Fibroblast of skin of left biceps (primary cell): ENCODE measurements at regions not wholly inside any gene's neighbourhood (a gene's known extent, or its start where the extent isn't known, plus 50 kb on each side); places are given as distances from the start of the nearest gene placed in this dataset.
"Not testable (repeated sequence)": the region's sequence is repeated elsewhere in the genome, so short reads cannot be mapped to it uniquely, and the experiment has no call there.

Source experiments
- DNase-seq, 2 experiments: peaks; one replicate each; pipeline ENCODE4 v3.0.0-alpha.2; 2013; ENCODE audit warnings: low read depth in 2 of 2

DNA sequence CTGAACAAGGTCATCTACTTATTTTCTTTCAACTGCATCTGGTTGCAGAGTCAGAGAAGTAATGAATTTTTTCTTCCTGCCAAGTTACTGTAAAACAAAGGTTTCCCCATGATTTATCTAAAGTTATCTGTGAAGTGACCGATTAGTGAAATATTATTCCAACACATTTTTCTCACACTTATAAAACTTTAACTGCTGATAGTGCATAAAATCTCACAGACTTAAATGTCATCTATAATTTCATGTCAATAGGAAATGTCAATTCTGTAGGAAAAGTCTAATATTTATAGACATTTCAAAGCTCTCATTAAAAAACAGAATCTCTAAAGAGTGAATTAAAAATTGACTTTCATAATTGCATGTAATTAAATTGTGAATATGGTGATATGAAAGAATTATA lies 397.2 kb downstream of the SLITRK1 start:
- DNase-seq = no peak

DNA sequence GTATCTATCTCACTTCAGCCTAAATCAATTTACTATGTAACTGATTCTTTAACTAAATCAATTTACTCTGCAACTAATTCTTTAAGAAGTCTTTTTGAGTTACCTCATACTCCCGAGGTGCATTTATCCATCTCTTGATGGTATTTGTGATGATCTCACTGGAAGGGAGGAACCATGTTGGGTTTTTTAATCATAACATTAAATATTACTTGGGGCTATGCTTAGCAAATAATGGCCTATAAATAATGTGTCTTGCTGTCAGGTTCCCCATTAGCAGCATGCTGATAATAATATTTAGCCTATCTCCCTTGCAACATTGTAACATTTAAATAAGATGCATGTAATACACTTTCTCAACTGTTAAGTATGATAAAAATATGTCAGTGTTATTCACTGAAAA lies 411.3 kb downstream of the SLITRK1 start:
- no peak for DNase-seq

DNA sequence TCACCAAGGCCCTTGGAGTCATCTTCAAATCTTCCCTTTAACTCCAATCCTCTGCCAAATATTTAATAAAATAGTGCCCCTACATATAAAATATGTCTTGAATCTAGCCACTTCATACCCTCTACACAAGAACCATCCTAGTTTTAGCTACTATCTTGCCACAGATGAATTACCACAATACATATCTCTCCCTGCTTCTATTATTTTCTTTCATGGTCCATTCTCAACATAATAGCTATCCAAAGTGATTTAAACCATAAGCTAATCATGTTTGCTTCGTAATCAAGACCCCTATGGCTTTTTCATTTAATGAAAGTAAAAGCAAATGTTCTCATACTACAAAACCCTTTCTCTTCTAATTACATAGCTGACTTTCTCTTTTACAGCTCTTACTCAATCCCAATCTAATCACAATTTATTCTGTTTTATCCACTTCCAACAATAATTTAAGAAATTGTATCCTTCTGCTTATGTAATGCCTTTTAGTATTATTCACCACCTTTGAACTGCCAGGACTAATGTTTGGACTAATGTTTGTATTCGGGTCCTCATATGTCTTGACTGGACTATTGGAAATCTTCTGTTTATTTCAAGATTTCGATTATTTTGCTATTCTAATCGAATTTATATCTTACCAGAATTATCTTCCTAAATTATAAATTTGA lies 412.0 kb downstream of the SLITRK1 start:
- DNase-seq = no peak

DNA sequence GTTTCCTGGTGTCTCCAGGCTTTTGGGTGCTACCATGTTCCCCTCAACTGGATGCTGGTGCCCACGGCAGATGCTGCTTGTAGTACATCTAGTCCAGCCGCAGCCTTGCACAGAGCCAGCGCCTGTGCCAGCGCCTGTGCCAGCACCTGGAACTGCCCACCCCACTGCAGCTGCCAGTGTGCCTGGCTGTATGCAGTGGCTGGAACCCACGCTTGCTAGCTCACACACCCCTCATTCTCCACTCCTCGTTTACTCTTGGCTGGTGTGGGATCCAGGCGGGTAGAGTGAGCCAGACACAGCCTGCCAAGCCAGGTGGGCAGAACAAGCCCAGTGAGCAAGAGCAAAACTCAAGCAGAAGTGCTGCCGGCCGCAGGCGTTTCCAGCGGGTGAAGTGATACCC lies 428.6 kb downstream of the SLITRK1 start:
- DNase-seq = no peak

DNA sequence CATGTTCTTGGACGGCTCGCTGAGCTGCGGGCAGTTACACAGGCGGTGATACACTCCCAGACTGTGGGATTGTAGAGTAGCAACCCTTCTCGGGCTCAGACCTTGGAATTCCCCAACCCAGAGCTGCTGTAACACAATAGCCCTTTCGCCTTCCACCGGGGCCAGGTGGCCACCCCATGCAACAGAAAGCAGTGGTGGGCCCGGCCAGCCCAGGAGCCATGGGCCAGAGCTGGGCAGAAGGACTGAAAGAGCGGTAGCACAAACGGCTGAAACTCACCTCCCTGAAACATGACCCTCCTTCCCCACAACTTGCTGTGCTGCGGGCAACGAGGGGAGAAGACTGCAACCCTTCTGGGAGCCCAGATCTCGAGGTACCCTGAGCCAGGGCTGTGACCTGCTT lies 429.0 kb downstream of the SLITRK1 start:
- no peak for DNase-seq

DNA sequence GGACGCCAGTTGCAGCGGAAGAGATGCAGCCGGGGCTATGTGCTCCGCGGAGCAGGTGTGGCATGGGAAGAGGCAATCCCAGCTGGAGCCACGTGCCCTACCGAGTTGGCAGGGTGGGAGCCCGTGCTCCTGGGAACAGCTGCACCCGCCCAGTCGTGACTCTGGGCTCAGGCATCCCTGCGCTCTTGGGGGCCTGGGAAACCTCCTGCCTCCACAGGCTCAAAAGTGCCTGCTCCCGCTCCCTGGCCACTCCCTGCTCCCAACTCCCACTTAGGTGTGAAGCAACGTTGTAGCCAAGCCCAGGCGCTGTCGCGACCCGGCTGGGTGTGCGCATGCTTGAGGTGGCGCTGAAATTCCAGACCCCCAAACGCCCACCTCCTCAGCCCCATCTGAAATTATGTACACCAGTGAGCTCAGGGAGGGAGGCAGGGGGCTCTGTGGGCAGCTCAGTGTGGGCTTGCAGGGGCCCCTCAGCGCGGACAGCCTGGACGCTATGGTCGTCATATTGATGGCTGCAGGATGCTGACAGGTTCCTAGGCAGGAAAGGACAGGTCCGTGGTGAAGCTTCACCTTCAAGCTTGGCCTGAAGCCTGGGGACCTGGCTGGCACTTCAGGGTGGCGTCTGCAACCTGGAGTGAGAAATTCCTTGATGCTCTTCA lies 429.9 kb downstream of the SLITRK1 start:
- DNase-seq = no peak

DNA sequence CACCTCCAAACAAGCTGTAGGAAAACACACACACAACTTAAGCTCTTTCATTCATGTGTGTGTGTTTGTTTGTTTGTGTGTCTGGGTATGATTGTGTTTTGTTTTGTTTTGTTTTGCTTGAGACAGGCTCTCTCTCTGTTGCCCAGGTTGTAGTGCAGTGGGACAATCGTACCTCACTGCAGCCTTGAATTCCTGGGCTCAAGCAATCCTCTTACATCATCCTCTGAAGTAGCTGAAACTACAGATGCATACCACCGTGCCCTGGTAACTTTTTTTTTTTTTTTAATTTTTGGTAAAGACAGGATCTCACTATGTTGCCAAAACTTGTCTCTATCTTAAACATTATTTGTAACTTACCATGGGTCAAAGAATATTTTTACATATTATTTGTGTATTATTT lies 431.7 kb downstream of the SLITRK1 start:
- DNase-seq = no peak

DNA sequence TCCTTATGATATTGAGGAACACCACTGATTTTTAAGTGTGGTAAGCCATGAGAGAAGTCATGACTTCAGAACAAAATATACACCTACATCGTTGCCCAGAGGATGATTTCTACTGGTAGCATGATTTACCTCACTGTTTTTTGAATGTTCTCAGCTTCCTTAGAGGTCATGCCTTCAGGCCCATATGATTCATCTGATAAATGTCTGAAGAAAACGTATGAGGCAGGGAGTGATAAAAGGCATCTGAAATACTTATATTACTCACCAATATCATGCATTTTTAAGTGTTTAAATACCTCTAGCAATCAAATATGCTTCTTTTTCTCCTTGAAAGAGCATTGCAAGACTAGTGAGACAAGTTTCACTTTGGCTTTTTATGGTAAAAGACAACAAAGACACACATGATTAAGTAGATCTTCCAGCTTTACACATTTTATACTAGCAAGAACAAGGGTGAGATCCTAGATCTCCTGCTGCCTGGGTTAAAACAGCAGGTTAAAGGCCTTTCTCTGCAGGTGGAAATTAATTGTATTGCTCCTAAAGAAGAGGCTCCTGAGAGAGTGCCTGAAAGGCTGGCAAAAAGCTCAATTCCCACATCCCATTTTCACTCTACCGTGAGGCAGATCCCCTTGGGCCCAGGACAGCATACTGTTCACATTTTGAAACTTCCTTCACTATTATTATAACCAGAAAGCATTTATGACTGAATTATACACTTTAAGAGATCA lies 432.4 kb downstream of the SLITRK1 start:
- peak; percentile 43 to 57 for DNase-seq

DNA sequence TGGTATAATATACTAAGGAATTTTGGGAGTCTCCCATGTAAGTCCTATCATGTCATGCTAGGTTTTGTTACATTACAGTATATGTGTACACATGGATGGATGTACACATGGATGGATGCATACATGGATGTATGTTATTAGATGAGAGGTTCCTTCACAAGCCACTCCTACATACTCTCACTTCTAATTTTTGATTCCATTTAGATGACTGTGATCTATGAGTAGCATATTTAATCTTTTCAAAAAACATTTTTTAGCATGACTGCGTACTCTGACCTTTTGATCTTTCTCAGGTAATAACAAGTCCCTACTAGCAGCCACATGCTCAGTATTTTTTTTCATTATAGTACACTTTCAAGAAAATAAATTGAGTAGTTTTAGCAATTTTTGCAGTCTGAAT lies 441.8 kb downstream of the SLITRK1 start:
- DNase-seq = no peak

DNA sequence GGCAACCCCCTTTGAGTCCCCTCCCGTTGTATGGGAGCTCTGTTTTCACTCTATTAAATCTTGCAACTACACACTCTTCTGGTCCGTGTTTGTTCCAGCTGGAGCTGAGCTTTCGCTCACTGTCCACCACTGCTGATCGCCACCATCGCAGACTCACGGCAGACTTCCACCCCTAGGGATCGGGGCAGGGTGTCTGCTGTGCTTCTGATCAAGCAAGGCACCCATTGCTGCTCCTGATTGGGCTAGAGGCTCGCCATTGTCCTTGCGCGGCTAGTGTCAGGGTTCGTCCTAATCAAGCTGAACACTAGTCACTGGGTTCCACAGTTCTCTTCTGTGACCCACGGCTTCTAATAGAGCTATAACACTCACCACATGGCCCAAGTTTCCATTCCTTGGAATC lies 442.8 kb downstream of the SLITRK1 start:
- DNase-seq = not testable (repeated sequence)

DNA sequence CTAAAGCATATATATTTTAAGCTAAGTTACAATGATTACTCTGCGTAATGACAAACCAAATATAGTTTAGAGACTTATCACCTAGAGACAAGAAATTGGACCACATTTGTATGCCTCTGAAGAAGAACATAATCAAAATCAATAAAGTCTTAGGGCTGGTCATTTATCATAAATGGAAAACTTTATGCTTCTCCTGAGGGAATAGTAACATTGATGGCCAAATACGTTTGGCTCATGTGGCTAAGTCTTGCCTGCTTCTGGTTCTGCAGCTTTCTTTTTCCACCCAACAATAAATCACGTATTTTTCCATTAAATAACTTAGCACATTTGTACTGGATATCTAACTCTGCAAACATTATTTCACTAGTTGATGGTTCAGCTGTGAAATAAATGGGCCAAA lies 458.4 kb downstream of the SLITRK1 start:
- DNase-seq = no peak

DNA sequence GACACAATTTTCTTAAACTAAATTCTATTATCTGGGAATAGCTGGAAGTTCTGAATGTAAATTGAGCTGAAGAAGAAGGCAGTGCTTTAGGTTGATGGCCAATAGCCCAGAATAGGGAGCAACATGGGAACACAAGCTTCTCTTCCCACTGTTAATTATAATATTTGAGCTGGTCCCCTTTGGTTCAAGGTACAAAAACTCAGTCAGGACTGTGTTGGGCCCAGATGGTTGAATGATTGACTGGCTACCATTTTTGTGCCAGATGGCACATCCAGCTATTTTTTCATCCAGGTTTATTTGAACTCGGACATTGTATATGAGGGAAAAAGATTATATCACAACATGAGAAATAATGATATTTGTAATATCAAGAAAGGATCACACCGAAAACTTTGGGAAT lies 458.9 kb downstream of the SLITRK1 start:
- DNase-seq = no peak

DNA sequence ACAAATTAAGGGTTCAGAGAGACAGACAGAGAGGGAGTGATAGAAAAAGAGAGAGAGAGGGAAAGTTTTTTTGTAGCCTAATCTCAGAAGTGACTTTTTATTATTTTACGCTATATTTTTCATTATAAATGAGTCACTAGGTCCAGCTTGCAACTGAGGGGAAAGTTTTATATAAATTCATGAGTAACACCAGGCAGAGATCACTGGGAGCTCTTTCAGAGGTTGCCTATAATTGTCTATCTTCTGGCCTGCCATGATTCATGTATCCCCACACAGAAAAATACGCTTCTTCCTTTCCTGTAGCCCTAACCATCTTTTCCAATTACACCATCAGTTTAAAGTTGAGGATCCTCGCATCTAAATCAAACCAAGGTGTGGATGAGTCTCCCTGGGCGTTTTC lies 467.9 kb downstream of the SLITRK1 start:
- no peak for DNase-seq

DNA sequence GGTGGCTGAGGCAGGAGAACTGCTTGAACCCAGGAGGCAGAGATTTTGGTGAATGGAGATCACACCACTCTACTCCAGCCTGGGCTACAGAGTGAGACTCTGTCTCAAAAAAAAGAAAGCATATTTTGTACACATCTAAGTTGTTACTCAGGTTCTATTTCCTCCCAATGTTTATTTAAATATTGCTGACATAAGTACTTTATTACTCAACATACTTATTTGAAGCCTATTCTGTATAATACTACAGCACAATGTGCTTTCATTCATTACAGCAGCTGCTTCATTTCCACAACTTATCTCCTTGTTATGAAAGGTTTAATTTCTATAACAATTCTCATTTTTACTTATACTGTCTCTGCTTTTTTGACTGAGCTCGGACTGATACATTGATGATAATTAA lies 495.7 kb downstream of the SLITRK1 start:
- no peak for DNase-seq

DNA sequence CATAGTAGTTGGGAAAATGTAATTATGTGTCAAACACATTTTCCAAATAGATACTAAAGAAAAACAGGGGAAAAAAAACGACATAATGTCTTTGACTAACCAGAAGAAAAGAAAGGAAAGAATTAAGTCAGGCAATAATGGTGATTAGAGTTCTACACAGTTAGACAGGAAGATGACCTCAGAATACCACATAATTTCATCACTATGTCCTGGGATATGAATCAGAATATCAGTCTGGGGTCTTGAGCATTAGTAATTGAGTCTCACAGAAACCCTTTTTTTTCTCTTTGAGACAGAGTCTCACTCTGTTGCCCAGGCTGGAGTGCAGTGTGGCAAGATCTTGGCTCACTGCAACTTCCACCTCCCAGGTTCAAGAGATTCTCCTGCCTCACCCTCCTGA lies 503.4 kb downstream of the SLITRK1 start:
- DNase-seq = no peak

DNA sequence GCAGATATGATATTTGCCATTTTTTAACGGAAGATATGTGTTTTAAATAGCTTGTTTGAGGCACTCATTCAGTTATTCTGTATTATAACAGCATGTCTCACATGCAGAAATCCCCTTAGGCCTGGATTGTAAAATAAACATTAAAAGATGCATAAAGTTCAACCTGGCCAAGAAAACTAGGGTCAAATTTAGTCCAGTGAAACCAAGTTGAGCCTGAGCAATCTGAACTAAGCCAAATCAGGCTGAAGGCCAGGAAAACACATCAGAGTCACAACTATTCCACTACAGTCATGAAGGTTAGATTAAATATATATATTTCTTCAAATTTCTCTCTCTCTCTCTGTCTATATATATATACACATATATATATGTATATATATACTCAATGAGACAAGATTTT lies 504.8 kb downstream of the SLITRK1 start:
- DNase-seq = no peak

DNA sequence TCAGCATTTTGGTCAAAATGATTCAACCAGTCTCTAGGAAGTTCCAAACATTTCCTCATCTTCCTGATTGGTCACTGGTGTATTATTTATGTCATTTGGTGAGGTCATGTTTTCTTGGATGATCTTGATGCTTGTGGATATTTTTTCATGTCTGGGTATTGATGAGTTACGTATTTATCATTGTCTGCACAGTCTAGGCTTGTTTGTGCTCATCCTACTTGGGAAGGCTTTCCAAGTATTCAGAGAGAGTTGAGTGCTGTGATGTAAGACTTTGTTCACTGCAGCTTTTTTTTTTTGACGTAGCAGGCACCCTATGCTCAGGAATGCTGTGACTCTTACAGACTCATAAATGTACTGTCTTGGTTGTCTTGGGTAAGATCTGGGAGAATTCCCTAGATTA lies 509.5 kb downstream of the SLITRK1 start:
- DNase-seq = no peak

DNA sequence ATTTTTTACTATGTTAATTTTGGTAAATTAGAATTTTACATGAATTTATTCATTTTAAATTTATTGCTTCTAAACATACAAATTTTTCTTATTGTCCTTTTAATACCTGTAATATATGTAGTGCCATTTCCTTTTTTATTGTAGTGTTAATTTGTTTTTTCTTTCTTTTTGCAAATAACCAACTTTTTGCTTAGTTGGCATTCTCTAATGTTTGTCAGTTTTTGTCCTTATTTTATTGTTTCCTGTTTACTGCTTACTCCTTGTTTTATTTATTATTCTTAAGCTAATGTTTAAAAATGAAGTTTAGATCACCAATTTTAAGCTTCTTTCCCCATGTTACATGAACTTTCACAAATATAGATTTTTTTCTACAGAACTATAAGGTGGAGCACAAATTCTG lies 516.6 kb downstream of the SLITRK1 start:
- DNase-seq = no peak

DNA sequence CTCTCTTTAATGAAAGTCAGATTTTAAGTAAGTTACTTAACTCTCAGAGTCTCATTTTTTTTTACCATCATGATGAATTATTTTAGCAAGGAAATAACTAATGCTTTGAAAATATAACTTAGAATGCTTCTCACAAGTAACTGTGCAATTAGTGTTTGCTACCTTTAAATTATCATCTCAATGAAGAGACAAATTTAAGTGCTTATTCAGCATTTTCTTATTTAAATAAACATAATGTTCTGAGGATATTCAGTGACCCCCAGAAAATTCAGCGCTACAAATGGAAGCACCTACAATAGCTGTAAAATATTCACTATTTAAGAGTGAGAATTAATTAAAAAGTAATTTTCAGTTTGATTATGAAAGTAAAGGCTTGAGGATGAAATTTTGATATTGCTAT lies 527.2 kb downstream of the SLITRK1 start:
- DNase-seq = no peak

DNA sequence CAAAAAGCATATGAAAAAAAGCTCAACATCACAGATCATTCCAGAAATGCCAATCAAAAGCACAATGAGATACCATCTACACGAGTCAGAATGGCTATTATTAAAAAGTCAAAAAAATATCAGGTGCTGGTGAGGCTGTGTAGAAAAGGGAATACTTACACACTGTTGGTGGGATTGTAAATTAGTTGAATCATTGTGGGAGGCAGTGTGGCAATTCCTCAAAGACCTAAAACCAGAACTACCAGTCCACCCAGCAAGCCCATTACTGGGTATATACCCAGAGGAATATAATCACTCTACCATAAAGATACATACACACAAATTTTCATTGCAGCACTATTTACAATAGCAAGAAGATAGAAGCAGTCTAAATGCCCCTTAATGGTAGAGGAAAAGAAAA lies 529.9 kb downstream of the SLITRK1 start:
- DNase-seq = no peak

DNA sequence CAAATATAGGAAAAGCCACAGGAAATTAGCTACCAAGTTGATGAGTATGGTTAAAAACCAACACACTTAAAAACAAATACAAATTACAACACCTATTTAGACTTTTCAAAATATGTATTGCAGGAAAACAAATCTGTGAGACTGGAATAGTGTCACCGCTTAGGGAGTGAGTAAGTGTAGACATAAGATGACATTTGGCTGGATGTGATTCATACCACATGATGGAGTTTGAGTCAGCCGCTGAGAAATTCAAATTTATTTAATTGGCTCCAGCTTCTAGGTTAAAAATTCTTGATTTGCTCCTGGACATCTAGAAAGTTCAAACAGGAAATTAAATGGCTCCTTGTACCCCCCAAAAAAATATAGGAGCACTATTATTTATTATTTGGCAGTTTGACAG lies 531.7 kb downstream of the SLITRK1 start:
- DNase-seq = peak in 1 of 2 experiments; percentile 9

DNA sequence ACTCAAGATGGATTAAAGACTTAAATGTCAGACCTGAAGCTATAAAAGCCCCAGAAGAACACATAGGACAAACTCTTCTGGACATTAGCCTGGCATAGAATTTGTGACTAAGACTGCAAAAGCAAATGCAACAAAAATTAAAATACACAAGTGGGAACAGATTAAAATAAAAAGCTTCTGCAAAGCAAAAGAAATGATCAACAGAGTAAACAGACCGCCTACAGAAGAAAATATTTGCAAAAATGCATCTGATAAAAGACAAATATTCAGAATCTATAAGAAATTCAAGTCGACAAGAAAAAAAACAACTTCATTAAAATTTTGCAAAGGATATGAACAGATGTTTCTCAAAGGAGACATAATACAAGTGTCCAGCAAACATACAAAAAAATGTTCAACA lies 537.8 kb downstream of the SLITRK1 start:
- no peak for DNase-seq

DNA sequence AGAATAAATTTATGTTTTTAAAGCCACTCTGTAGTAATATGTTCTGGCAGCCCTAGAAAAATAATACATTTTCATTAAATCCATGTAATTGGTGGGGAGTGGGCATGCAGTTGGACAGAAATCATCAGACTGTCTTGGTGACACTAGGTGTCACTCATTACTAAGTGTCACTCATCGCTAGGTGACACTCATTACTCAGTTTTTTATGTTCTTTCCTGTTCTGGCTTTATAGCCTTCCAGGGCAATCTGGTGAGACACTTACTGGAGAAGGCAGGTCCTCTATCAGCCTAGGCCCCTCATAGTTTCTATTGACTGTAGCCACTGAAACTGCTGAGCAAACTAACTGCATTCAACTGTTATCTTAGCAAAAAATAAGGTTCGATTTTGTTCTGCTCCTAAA lies 542.1 kb downstream of the SLITRK1 start:
- DNase-seq = no peak
